ENCODE measurements at regions not wholly inside any gene's neighbourhood (a gene's known extent, or its start where the extent isn't known, plus 50 kb on each side); places are given as distances from the start of the nearest gene placed in this dataset.

GRCh38 chr7:8975681-8976080 is 542.3 kb downstream of the NXPH1 start:
- Mint-ChIP-seq H3K4me1 (peaks cover 8% of the 10 kb centered on the region), H3K9me3 (no peaks in the 10 kb centered on the region), H3K27ac (no peak overlapping the region), H3K36me3 (no peaks in the 10 kb centered on the region), H3K4me3 (no peak overlapping the region), H3K27me3 (ENCODE audit: low read depth) (no peaks in the 10 kb centered on the region)
- POLR2A ChIA-PET: no interaction called here
- no peak for ATAC-seq
- DNase-seq (ENCODE audit: low spot score): no peak
- CTCF ChIA-PET: no interaction called here
- TF ChIP-seq ZNF263 (CRISPR knock-in tag; IDR thresholded peaks at IDR 0.05; ENCODE audit: low read depth): no peak
- no peak for TF ChIP-seq ZNF671 (CRISPR knock-in tag; IDR thresholded peaks at IDR 0.05)
- no peak for TF ChIP-seq CTCF (IDR thresholded peaks at IDR 0.05)
- no peak for TF ChIP-seq NFYB (CRISPR knock-in tag; conservative IDR thresholded peaks at IDR 0.05; ENCODE audit: low read depth)
- TF ChIP-seq ZNF219 (CRISPR knock-in tag; IDR thresholded peaks at IDR 0.05; ENCODE audit: borderline replicate concordance): no peak
- TF ChIP-seq ELF4 (CRISPR knock-in tag; IDR thresholded peaks at IDR 0.05; ENCODE audit: low read depth): no peak
- TF ChIP-seq FOXP1 (CRISPR knock-in tag; IDR thresholded peaks at IDR 0.05; ENCODE audit: borderline replicate concordance): no peak
- TF ChIP-seq SMAD3 (CRISPR knock-in tag; IDR thresholded peaks at IDR 0.05; ENCODE audit: borderline replicate concordance): no peak
- no peak for TF ChIP-seq ZNF138 (CRISPR knock-in tag; conservative IDR thresholded peaks at IDR 0.05)
- no peak for TF ChIP-seq AR (CRISPR knock-in tag; IDR thresholded peaks at IDR 0.05)

- TF ChIP-seq NR3C1 (CRISPR knock-in tag; conservative IDR thresholded peaks at IDR 0.05; ENCODE audit: low read depth) (no peak), HMGA2 (CRISPR knock-in tag; IDR thresholded peaks at IDR 0.05) (no peak), ZNF416 (CRISPR knock-in tag; IDR thresholded peaks at IDR 0.05) (no peak), RELA (CRISPR knock-in tag; IDR thresholded peaks at IDR 0.05; ENCODE audit: borderline replicate concordance) (no peak), ZMAT4 (CRISPR knock-in tag; IDR thresholded peaks at IDR 0.05) (no peak), SMAD3 (CRISPR knock-in tag; IDR thresholded peaks at IDR 0.05; ENCODE audit: borderline replicate concordance) (no peak), NFYB (CRISPR knock-in tag; conservative IDR thresholded peaks at IDR 0.05; ENCODE audit: low read depth) (no peak), PRDM15 (CRISPR knock-in tag; IDR thresholded peaks at IDR 0.05) (no peak), EMX1 (CRISPR knock-in tag; IDR thresholded peaks at IDR 0.05) (no peak), CREM (CRISPR knock-in tag; IDR thresholded peaks at IDR 0.05) (no peak), ATF6 (CRISPR knock-in tag; IDR thresholded peaks at IDR 0.05) (no peak), CDX4 (CRISPR knock-in tag; IDR thresholded peaks at IDR 0.05; ENCODE audit: borderline replicate concordance) (no peak), ZNF219 (CRISPR knock-in tag; IDR thresholded peaks at IDR 0.05; ENCODE audit: borderline replicate concordance) (no peak)
Measured at GRCh38 chr7:8982338-8982992, 549.1 kb downstream of the NXPH1 start.

More at GRCh38 chr7:8982338-8982992, 549.1 kb downstream of the NXPH1 start:
- ATAC-seq (peak; percentile 82), DNase-seq (ENCODE audit: low spot score) (no peak)
- Mint-ChIP-seq H3K9me3 (0 out of 2 replicates have a peak, but pooled peaks cover 2% of the 10 kb centered on the region), H3K4me3 (no peak overlapping the region), H3K36me3 (no peaks in the 10 kb centered on the region), H3K27ac (no peak overlapping the region), H3K4me1 (peaks cover 16% of the 10 kb centered on the region), H3K27me3 (ENCODE audit: low read depth) (no peaks in the 10 kb centered on the region)
- ChIA-PET POLR2A (interaction anchor here (0.6 kb wide), 1 partner anchor 29 kb away, joined by 3 read pairs; no protein-coding TSS in a partner anchor), CTCF (no interaction called here)

Measured in WTC11 (cell line).